ENCODE measurements at regions not wholly inside any gene's neighbourhood (a gene's known extent, or its start where the extent isn't known, plus 50 kb on each side); places are given as distances from the start of the nearest gene placed in this dataset.

GRCh38 chr15:96746665-96747064 lies 416.2 kb downstream of the NR2F2 start:
- no peak for ATAC-seq
- TF ChIP-seq ARNTL (CRISPR knock-in tag; IDR thresholded peaks at IDR 0.05; ENCODE audit: borderline replicate concordance, low read depth) (no peak), BACH2 (CRISPR knock-in tag; IDR thresholded peaks at IDR 0.05; ENCODE audit: borderline replicate concordance) (no peak), SNAI2 (CRISPR knock-in tag; IDR thresholded peaks at IDR 0.05) (no peak), ZC3H10 (CRISPR knock-in tag; IDR thresholded peaks at IDR 0.05) (no peak), TSHZ2 (CRISPR knock-in tag; IDR thresholded peaks at IDR 0.05) (no peak), CREB5 (CRISPR knock-in tag; IDR thresholded peaks at IDR 0.05; ENCODE audit: low read depth) (no peak), ZNF8 (CRISPR knock-in tag; IDR thresholded peaks at IDR 0.05) (no peak), POU6F1 (CRISPR knock-in tag; IDR thresholded peaks at IDR 0.05; ENCODE audit: borderline replicate concordance, low read depth) (no peak), ZNF70 (CRISPR knock-in tag; IDR thresholded peaks at IDR 0.05) (no peak), TCF4 (CRISPR knock-in tag; IDR thresholded peaks at IDR 0.05; ENCODE audit: borderline replicate concordance) (no peak), ZNF565 (CRISPR knock-in tag; conservative IDR thresholded peaks at IDR 0.05; ENCODE audit: low read depth) (no peak), ESRRG (CRISPR knock-in tag; IDR thresholded peaks at IDR 0.05) (no peak)

GRCh38 chr15:96747291-96747690 lies 416.8 kb downstream of the NR2F2 start:
- no peak for ATAC-seq
- TF ChIP-seq PATZ1 (CRISPR knock-in tag; IDR thresholded peaks at IDR 0.05; ENCODE audit: borderline replicate concordance): no peak
- TF ChIP-seq ZFP30 (CRISPR knock-in tag; IDR thresholded peaks at IDR 0.05): no peak
- no peak for TF ChIP-seq ESRRG (CRISPR knock-in tag; IDR thresholded peaks at IDR 0.05)
- no peak for TF ChIP-seq SNAI2 (CRISPR knock-in tag; IDR thresholded peaks at IDR 0.05)
- TF ChIP-seq TCF4 (CRISPR knock-in tag; IDR thresholded peaks at IDR 0.05; ENCODE audit: borderline replicate concordance): no peak
- TF ChIP-seq PPARA (CRISPR knock-in tag; IDR thresholded peaks at IDR 0.05; ENCODE audit: borderline replicate concordance): no peak
- no peak for TF ChIP-seq ZFP3 (CRISPR knock-in tag; IDR thresholded peaks at IDR 0.05)
- TF ChIP-seq ZC3H10 (CRISPR knock-in tag; IDR thresholded peaks at IDR 0.05): no peak
- no peak for TF ChIP-seq OSR1 (CRISPR knock-in tag; IDR thresholded peaks at IDR 0.05)
- no peak for TF ChIP-seq GLIS3 (CRISPR knock-in tag; IDR thresholded peaks at IDR 0.05)

GRCh38 chr15:96750361-96750760 lies 419.9 kb downstream of the NR2F2 start:
- TF ChIP-seq ESRRG (CRISPR knock-in tag; IDR thresholded peaks at IDR 0.05) (no peak), GLIS3 (CRISPR knock-in tag; IDR thresholded peaks at IDR 0.05) (no peak), BACH2 (CRISPR knock-in tag; IDR thresholded peaks at IDR 0.05; ENCODE audit: borderline replicate concordance) (no peak), TCF4 (CRISPR knock-in tag; IDR thresholded peaks at IDR 0.05; ENCODE audit: borderline replicate concordance) (no peak), CREB5 (CRISPR knock-in tag; IDR thresholded peaks at IDR 0.05; ENCODE audit: low read depth) (no peak), CSRNP3 (CRISPR knock-in tag; IDR thresholded peaks at IDR 0.05) (no peak), ISL1 (CRISPR knock-in tag; IDR thresholded peaks at IDR 0.05) (no peak), POU6F1 (CRISPR knock-in tag; IDR thresholded peaks at IDR 0.05; ENCODE audit: borderline replicate concordance, low read depth) (no peak), ZC3H10 (CRISPR knock-in tag; IDR thresholded peaks at IDR 0.05) (no peak), ARNTL (CRISPR knock-in tag; IDR thresholded peaks at IDR 0.05; ENCODE audit: borderline replicate concordance, low read depth) (no peak), TSHZ2 (CRISPR knock-in tag; IDR thresholded peaks at IDR 0.05) (no peak)

More at GRCh38 chr15:96750361-96750760, 419.9 kb downstream of the NR2F2 start:
- no peak for ATAC-seq

All from SK-N-SH treated with all-trans-retinoic acid at 6 μM for 48 hours (cell line).